ENCODE measurements at regions not wholly inside any gene's neighbourhood (a gene's known extent, or its start where the extent isn't known, plus 50 kb on each side); places are given as distances from the start of the nearest gene placed in this dataset.
A peak's percentile ranks its signal among the peaks of the same experiment; 100 is the strongest.

GRCh38 chr13:62919491-62919890, 1503.8 kb upstream of the PCDH20 start:
- H3K36me3 Mint-ChIP-seq (ENCODE audit: unreplicated experiment) = no peaks in the 10 kb centered on the region
- no peak overlapping the region for H3K27ac Mint-ChIP-seq (ENCODE audit: unreplicated experiment)
- no peak for TF ChIP-seq CTCF (IDR thresholded peaks at IDR 0.05)
- no peaks in the 10 kb centered on the region for H3K4me1 Mint-ChIP-seq (ENCODE audit: unreplicated experiment)
- no peaks in the 10 kb centered on the region for H3K9me3 Mint-ChIP-seq (ENCODE audit: unreplicated experiment)
- DNase-seq (ENCODE audit: extremely low spot score, unreplicated experiment) = peak; percentile 81
- H3K27me3 Mint-ChIP-seq (ENCODE audit: unreplicated experiment) = no peaks in the 10 kb centered on the region
- H3K4me3 Mint-ChIP-seq (ENCODE audit: unreplicated experiment) = no peak overlapping the region

GRCh38 chr13:62910541-62911060, 1495.0 kb upstream of the PCDH20 start:
- Mint-ChIP-seq H3K9me3 (ENCODE audit: unreplicated experiment) (no peaks in the 10 kb centered on the region), H3K36me3 (ENCODE audit: unreplicated experiment) (no peaks in the 10 kb centered on the region), H3K27ac (ENCODE audit: unreplicated experiment) (no peak overlapping the region), H3K4me3 (ENCODE audit: unreplicated experiment) (no peak overlapping the region), H3K4me1 (ENCODE audit: unreplicated experiment) (no peaks in the 10 kb centered on the region), H3K27me3 (ENCODE audit: unreplicated experiment) (no peaks in the 10 kb centered on the region)
- TF ChIP-seq CTCF (IDR thresholded peaks at IDR 0.05) = no peak
- DNase-seq (ENCODE audit: extremely low spot score, unreplicated experiment) = no peak

DNA sequence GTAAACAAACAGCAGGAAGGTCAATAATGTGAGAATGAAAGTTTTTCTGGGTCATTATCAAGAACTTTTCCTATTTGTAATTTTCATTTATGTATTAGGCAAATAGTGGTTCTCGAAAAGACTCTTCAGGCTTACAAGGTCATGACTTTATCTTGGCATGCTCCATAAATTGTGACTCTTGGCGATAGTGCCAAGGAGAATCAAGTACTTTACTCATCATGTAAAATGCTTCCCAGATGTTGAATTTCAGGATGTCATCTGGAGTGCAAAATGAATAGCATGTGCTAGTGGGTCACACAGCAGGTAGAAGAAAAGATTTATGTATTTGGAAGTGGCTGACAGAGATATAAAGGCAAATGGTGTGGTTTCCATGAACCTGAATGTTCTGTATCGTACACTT, 1492.7 kb upstream of the PCDH20 start:
- DNase-seq (ENCODE audit: extremely low spot score, unreplicated experiment) = no peak
- no peak overlapping the region for H3K27ac Mint-ChIP-seq (ENCODE audit: unreplicated experiment)
- no peaks in the 10 kb centered on the region for H3K27me3 Mint-ChIP-seq (ENCODE audit: unreplicated experiment)
- no peaks in the 10 kb centered on the region for H3K4me1 Mint-ChIP-seq (ENCODE audit: unreplicated experiment)
- H3K36me3 Mint-ChIP-seq (ENCODE audit: unreplicated experiment) = no peaks in the 10 kb centered on the region
- TF ChIP-seq CTCF (IDR thresholded peaks at IDR 0.05) = no peak
- no peaks in the 10 kb centered on the region for H3K9me3 Mint-ChIP-seq (ENCODE audit: unreplicated experiment)
- no peak overlapping the region for H3K4me3 Mint-ChIP-seq (ENCODE audit: unreplicated experiment)

- Mint-ChIP-seq H3K9me3 (ENCODE audit: unreplicated experiment) (no peaks in the 10 kb centered on the region), H3K27me3 (ENCODE audit: unreplicated experiment) (no peaks in the 10 kb centered on the region), H3K27ac (ENCODE audit: unreplicated experiment) (no peak overlapping the region), H3K36me3 (ENCODE audit: unreplicated experiment) (no peaks in the 10 kb centered on the region), H3K4me3 (ENCODE audit: unreplicated experiment) (no peak overlapping the region), H3K4me1 (ENCODE audit: unreplicated experiment) (no peaks in the 10 kb centered on the region)
- TF ChIP-seq CTCF (IDR thresholded peaks at IDR 0.05) = no peak
- DNase-seq (ENCODE audit: extremely low spot score, unreplicated experiment) = no peak
These were observed 1491.2 kb upstream of the PCDH20 start for GRCh38 chr13:62906896-62907295.

- Mint-ChIP-seq H3K27me3 (ENCODE audit: unreplicated experiment) (no peaks in the 10 kb centered on the region), H3K9me3 (ENCODE audit: unreplicated experiment) (no peaks in the 10 kb centered on the region), H3K27ac (ENCODE audit: unreplicated experiment) (no peak overlapping the region), H3K36me3 (ENCODE audit: unreplicated experiment) (no peaks in the 10 kb centered on the region), H3K4me1 (ENCODE audit: unreplicated experiment) (no peaks in the 10 kb centered on the region), H3K4me3 (ENCODE audit: unreplicated experiment) (no peak overlapping the region)
- no peak for DNase-seq (ENCODE audit: extremely low spot score, unreplicated experiment)
- TF ChIP-seq CTCF (IDR thresholded peaks at IDR 0.05) = no peak
These were observed 1490.8 kb upstream of the PCDH20 start for GRCh38 chr13:62906469-62906868.
